T47D (cell line): ENCODE measurements at regions not wholly inside any gene's neighbourhood (a gene's known extent, or its start where the extent isn't known, plus 50 kb on each side); places are given as distances from the start of the nearest gene placed in this dataset.
"Not testable (repeated sequence)": the region's sequence is repeated elsewhere in the genome, so short reads cannot be mapped to it uniquely, and the experiment has no call there.

ENCODE experiments used
- DNase-seq, 2 experiments: peaks; one replicate each; pipeline versions ENCODE4 v3.0.0 to v3.0.0-alpha.2; 2011 to 2012; ENCODE audit warnings: low read depth in 1 of 2, low spot score in 1 of 2
- JUND ChIP-seq: IDR thresholded peaks from 2 replicates; pipeline ENCODE4 v1.6.1; 2012; ENCODE audit warnings: low read depth
- in situ Hi-C: cut with HindIII; loops from 2 replicates; pipeline ENCODE4 v1.10.0; 2016; ENCODE audit warnings: low sequenced_read_pairs, low pct_unique_long_range_greater_than_20kb

DNA sequence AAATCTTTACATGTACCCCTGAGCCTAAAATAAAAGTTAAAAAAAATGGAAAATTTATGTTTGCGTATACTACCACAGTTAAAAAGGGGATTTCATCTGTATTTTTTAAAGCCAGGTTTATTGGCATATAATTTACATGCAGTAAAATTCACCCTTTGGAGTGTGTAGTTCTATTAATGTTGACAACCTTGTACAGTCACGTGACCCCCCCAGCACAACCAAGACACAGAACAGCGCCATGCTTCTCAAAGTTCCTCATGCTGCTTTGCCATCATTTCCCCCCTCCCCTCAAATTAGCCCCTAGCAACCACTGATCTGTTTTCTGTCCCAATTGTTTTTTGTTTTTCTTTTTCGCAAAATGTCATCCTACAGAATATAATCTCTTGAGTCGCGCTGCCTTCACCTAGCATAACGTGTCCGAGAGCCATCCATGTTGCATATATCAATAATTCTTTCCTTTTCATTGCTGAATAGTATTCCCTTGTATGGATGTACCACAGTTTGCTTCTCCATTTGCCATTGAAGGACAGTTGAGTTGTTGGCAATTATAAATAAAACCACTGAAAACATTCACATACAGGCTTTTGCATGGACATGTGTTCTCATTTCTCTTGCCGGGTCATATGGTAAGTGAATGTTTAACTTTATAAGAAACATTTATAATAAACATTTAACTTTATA lies 105.3 kb downstream of the LHX2 start:
- DNase-seq: no peak
- TF ChIP-seq JUND: no peak
- in situ Hi-C loops: no loop called here

DNA sequence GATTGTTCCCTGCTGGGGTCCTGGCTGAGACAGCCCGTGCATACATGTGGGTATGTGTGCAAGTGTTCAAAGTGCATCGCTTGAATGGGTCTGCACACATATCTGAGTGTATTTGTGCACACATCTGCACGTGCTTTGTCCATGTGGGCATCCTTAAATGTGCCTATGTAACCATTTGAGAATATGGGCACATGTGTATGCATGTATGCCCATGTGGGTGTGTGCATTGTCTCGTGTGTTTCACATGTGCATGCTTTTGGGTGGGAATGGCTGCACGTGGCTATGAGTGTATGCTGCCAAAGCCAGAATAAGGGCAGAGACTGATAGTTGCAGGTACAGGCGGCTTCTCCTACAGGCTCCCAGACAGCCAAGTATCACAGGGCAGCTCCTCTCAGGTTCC lies 107.3 kb downstream of the LHX2 start:
- TF ChIP-seq JUND: no peak
- in situ Hi-C loops: no loop called here
- DNase-seq: no peak

DNA sequence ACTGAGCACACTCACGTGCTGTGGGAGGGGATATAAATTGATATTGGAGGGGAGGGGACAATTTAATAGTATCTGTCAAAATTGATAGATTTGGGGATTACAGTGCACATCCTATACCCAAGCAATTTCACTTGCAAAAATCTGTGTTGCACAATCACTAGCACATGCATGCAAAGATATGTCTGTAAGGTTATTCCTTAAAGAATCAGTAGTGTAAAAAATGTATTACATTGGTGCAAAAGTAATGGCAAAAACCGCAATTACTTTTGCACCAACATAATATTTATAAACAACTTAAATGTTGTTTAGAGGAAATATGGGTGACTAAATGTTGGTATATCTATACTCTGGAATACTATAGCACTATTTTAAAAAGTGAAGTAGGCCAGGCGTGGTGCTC lies 108.7 kb downstream of the LHX2 start:
- no peak for DNase-seq
- no peak for TF ChIP-seq JUND
- in situ Hi-C loops: no loop called here

DNA sequence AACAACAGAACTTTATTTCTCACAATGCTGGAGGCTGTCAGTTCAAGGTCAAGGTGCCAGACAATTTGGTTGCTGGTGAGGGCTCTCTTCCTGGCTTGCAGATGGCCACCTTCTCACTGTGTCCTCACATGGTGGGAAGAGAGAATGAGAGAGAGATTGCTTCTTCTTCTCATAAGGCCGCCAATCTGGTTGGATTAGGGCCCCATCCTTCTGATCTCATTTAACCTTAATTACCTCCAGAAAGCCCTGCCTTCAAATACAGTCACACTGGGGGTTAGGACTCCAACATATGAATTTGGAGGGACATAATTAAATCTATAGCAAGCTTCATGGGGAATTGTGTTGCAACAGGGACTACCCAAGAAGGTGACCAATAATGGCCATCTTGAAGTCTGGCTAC lies 110.2 kb downstream of the LHX2 start:
- in situ Hi-C loops: no loop called here
- no peak for TF ChIP-seq JUND

DNA sequence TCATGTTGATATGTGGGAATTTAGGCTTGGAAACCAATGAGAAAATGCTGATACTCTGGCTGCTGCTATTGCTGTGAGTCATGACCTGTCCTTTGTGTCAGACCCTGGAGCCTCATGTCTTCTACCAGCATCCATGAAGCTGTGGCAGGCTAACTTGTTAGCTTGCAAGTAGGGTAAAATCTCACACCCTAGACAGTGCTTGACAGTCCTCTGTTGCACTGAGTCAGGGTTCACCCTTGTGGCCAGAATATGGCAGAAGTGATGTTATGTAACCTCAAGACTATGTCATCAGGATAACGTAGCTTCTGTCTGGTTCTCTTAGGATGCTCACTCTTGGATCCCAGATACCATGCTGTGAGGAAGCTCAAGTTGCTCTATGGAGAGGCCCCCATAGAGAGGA lies 110.8 kb downstream of the LHX2 start:
- in situ Hi-C loops: no loop called here
- no peak for TF ChIP-seq JUND
- no peak for DNase-seq

More for the DNA sequence above, 110.2 kb downstream of the LHX2 start:
- no peak for DNase-seq

DNA sequence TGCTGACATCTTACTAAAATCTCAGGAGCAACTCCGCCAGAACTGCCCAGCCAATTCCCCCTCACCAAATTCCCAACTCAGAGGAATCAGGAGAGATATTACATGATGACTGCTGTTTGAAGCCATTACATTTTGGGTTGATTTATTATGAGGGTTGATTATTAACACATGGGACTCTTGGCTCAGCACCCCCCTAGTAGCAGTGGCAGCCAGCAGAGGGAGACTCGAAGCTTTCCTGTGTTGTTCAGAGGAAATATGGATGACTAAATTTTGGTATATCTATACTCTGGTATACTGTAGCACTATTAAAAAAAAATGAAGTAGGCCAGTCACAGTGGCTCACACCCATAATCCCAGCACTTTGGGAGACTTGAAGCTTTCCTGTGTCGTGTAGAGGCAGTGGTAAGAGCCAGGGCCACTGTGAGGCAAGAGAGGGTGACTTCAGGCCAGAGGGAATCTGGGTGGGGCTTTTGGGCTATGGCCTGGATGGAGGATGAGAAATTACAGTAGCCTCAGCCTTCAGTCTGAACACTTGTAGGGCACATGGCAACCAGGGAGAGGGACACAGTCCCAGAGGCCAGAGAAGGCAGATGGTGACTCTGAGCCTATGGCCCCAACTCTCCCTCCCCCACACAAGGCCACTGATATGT lies 111.4 kb downstream of the LHX2 start:
- in situ Hi-C loops: no loop called here
- TF ChIP-seq JUND: no peak
- no peak for DNase-seq

DNA sequence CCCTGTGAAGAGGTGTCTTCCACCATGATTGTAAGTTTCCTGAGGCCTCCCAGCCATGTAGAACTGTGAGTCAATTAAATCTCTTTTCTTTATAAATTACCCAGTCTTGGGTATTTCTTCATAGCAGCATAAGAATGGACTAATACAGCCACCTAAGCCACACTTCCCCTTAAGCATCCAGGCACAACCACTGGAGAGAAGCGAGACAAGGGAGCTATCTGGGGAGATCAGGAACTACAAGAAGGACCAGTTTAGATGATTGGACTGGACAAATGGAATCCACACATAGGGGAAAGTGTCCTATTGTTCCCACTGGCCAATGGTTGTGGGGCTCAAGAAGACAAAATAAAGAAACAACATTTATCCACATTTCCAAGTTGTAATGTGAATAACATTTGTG lies 112.1 kb downstream of the LHX2 start:
- peak; percentile 30 to 63 for DNase-seq
- in situ Hi-C loops: not testable (repeated sequence)

DNA sequence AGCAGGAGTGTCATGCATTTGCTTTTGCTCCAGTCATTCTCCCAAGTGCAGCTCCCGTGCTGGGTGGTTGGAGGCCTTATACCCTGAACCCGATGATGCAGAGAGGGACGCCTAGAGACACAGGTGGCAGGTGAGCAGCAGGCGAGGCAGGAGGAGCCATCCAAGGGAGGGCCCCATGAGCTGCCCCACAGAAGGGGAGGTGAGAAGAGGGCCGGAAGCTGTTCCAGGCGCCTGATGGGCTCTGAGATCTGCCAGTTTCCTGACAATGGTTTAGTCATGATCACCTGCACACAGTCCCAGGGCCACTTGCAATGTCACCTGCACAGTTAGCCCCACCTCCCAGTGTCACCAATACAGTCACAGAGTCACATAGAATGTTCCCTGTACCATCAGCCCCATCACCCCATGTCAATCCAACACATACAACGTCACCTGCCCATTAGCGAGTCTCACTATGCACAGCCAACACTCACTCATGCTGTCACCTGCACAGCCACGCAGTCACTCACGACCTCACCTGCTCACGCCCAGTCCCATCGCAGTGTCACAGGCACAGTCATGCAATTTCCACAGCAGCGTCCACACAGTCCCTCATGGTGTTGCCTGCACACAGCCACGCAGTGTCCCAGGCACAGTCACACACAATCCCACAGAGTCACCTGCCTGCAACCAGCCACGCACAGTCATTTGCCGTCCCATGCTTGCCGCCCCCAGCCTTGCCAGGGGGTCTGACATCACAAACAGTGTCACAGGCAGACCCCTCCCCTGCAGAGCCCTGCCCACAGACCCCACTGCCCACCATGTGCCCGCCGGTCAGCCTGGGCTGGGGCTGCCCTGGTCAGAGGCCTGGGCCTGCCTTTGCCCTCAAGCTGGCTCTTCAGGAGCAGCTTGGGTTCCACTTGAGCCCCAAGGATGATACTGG lies 113.4 kb downstream of the LHX2 start:
- in situ Hi-C loops: no loop called here
- no peak for TF ChIP-seq JUND
- DNase-seq: no peak

DNA sequence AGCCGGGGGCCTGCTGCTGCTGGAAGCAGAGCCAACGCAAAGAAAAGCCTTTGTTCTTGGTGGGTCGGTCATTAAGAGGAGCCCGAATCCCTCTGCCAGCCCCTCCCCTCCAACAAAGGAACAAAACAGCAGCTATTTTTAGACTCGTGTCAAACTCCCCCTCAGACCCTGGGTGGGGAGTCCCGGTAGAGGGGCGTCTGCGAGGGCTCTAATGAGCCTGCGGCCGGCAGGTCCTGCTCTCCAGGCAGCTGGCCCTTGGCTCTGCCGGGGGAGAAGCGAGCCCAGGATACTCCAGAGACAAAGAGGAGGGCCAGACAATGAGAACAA lies 114.0 kb downstream of the LHX2 start:
- TF ChIP-seq JUND: no peak

DNA sequence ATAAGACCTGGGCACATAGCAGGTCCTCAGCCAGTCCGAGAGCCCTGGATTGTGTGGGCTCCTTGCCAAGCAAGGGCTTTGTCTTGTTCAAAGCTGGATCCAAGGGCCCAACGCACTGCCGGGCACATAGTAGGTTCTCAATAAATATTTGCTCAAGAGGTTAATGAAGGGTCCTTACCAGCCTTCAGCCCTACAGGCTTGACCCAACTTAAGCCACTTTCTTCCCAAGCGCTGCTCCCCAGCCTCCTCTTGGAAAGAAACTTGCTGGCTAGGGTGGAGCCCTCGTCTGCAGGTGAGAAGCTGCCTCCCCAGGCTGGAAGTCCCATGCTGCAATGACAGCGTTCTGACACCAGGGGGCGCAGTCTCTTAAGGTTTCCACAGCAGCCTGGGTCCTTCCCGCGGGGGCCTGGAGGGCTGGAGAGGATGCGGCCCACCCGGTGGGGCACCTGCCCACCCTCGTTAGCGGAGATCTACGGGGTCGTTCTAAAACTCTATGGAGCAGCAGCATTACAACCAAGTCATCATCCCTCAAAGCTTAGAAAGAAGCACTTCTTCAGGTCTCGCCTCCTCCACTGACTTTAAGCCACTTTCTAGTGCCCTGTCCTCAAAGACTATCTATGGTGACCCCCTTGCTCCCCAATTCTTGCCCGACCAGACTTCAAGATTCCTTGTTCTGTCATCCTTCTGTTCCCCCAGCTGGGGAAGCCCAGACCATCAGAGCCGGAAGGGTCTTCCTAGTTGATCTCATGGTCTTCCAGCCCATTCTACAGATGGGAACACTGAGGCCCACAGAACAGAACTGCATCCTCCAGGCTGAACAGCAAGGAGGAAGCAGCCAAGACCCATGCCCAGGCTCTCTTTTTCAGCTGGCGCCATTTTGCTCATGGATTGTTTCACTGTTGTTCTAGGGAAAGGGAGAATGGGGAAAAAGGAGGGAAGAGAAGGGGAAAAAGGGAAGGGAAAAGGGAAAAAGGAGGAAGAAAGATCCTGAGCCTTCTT lies 115.4 kb downstream of the LHX2 start:
- DNase-seq: peak; percentile 77 to 87
- TF ChIP-seq JUND: no peak
- in situ Hi-C loops: no loop called here

More for the DNA sequence above, 114.0 kb downstream of the LHX2 start:
- in situ Hi-C loops: no loop called here
- no peak for DNase-seq

DNA sequence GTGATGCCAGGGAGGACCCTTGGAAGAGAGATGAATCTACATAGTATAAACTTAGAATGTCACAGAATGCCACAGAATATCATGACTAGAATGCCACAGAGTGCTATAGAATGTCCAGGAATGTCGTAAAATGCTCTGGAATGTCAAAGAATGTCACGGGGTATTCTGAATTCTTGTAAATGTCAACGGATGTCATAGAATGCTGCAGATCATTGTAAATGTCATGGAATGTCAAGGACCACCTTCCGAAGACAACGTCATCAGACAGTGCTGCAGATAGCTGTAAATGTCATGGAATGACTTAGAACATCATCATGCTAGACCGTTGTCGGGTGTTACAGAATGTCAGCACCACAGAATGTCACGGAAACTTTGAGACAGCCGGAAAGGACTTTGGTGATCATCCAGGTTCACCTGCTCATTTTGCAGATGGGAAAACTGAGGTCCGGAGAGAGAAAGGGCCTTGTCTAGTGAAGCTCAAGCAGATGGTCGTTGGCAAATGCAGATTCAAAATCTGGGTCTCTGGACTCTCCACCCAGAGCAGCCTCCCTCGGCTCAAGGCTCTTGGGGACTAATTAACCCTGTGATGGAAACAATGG lies 117.1 kb downstream of the LHX2 start:
- no peak for TF ChIP-seq JUND
- no peak for DNase-seq
- in situ Hi-C loops: no loop called here
